Fibroblast of skin of left biceps (primary cell): ENCODE measurements at regions not wholly inside any gene's neighbourhood (a gene's known extent, or its start where the extent isn't known, plus 50 kb on each side); places are given as distances from the start of the nearest gene placed in this dataset.
"Not testable (repeated sequence)": the region's sequence is repeated elsewhere in the genome, so short reads cannot be mapped to it uniquely, and the experiment has no call there.

Experiments
- DNase-seq, 2 experiments: peaks; one replicate each; pipeline ENCODE4 v3.0.0-alpha.2; 2013; ENCODE audit warnings: low read depth in 2 of 2

DNA sequence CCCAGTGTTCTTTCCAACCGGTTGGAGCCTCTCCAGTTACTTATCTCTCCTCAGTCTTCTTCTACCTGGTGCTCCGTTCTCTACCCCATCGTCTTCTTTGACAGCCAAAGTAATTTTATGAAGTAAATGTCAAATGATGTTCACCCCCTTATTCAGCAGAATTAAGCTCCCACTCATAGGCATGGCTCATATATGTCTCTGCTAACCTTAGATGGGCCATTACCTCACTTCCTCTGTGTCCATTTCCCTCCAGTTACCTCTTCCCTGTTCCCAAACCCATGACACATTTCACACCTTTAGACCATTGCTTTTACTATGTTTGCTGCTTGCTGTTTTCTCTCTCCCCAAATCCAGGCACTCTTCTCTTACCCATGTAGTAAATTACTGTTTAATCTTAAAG lies 607.0 kb downstream of the RNF144A start:
- no peak for DNase-seq

- no peak for DNase-seq
These were observed 608.5 kb downstream of the RNF144A start for GRCh38 chr2:7525746-7526145.

GRCh38 chr2:7527165-7527722 lies 610.0 kb downstream of the RNF144A start:
- DNase-seq: no peak

GRCh38 chr2:7530001-7530400 lies 612.8 kb downstream of the RNF144A start:
- DNase-seq: no peak

GRCh38 chr2:7539077-7539476 lies 621.9 kb downstream of the RNF144A start:
- no peak for DNase-seq

- DNase-seq: peak; percentile 82
These were observed 622.5 kb downstream of the RNF144A start for GRCh38 chr2:7539760-7540159.

- no peak for DNase-seq
These were observed 635.8 kb downstream of the RNF144A start for GRCh38 chr2:7552825-7553570.

GRCh38 chr2:7555260-7555659 lies 638.0 kb downstream of the RNF144A start:
- DNase-seq: no peak

DNA sequence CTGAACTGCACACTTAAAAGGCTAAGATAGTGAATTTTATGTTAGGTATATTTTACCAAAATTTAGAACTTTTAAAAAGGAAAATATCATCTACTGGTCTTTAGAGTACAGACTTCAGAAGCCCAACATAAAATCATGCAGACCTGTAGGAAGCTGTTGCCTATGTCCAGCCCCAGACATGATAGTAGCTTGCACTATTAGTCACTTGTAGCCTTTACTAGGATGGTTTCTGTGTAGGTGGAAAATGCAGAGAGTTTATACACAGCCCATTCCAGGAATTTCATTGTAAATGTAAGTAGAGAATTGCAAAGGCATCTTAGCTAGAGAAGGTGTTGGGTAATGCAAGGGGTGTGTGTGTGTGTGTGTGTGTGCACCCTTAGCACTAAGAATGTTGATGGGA lies 640.2 kb downstream of the RNF144A start:
- DNase-seq: no peak

DNA sequence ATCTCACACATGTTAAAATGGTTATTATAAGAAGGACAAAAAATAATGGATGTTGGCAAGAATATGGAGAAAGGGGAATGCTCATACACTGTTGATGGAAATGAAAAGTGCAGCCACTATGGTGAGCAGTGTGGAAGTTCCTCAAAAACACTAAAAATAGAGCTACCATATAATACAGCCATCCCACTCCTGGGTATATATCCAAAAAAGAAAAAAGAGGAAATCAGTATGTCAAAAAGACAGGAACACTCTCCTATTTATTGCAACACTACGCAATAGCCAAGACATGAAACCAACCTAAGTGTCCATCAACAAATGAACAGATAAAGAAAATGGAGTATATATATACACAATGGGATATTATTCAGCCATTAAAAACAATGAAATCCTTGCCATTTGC lies 642.6 kb downstream of the RNF144A start:
- DNase-seq: no peak

DNA sequence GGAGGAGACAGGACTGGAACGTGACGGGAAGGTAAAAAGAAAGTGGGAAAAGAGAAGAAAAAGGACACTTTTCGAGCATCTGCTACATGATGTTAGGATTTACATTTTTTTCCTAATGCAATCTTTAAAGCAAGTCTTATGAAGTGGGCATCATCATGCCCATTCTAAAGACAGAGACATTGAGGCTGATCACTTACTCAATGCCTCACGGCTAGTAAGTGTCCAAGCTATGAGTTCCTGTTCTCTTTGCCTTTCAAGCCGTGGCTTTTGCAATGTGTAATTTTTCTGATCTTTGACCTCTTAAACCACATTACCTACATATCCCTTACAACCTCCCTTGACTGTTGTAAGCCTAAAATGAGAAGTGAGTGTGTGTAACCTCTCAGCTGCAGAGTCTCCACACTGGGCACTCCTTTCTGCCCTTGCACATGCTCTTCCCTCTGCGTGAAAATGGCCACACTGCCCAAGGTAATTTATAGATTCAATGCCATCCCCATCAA lies 649.2 kb downstream of the RNF144A start:
- no peak for DNase-seq

GRCh38 chr2:7567116-7567515 lies 649.9 kb downstream of the RNF144A start:
- DNase-seq: not testable (repeated sequence)

GRCh38 chr2:7567646-7568045 lies 650.4 kb downstream of the RNF144A start:
- DNase-seq: no peak

GRCh38 chr2:7570247-7570646 lies 653.0 kb downstream of the RNF144A start:
- no peak for DNase-seq

DNA sequence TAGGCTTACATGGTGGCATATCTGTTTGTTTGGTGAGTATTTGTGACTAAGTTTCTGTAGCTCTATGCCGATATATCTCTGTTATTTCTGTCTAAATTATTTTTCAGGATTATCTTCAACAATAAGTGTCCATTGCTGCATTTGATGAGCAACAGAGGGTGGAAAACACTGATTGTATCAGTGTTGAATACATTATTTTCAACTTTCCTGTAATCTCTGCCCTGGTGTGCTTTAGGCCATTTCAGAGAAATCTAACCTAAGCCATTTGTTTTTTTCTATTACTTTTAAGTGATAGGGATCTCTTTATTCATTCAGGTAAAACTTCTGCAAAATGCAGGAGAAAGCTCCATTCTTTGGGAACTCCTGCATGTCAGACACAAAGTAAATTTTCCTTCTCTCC lies 654.5 kb downstream of the RNF144A start:
- DNase-seq: no peak

- no peak for DNase-seq
These were observed 655.2 kb downstream of the RNF144A start for GRCh38 chr2:7572450-7572849.

GRCh38 chr2:7573166-7573825 lies 656.1 kb downstream of the RNF144A start:
- no peak for DNase-seq

DNA sequence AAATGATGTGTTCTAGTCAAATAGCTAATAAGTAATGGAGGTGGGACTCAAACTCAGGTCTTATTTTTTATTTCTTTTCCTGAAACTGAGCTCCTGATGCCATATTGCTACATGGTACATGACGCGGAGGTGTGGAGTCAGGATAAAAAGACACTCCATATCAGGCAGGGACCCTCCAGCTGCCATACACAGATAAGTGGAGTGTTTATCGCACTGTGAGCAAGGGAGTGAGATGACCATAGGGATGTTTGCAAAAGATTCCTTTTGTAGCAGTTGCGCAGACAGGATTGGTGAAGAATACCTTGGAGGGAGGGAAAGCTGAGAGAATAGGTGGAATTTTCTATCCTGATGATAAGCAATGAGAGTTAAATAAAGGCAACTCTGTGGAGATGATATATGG lies 657.2 kb downstream of the RNF144A start:
- DNase-seq: no peak

DNA sequence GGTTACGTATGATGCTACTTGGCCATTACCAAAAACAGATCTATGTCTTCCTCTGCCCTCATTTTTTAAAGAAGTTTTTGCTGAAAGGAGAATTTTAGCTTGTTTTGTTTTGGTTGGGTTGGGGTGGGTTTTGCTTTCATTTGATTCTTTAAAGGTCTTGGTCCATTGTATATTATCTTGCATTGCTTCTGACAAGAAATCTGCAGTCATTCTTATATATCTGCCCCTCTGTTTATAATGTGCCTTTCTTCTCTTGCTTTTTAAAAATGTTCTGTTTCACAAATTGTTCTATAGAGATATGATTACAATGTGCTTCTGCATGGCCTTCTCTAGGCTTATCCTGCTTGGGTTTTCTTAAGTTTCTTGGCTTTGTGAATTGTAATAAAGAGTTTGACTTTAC lies 660.6 kb downstream of the RNF144A start:
- DNase-seq: no peak

- no peak for DNase-seq
These were observed 666.8 kb downstream of the RNF144A start for GRCh38 chr2:7584017-7584416.

DNA sequence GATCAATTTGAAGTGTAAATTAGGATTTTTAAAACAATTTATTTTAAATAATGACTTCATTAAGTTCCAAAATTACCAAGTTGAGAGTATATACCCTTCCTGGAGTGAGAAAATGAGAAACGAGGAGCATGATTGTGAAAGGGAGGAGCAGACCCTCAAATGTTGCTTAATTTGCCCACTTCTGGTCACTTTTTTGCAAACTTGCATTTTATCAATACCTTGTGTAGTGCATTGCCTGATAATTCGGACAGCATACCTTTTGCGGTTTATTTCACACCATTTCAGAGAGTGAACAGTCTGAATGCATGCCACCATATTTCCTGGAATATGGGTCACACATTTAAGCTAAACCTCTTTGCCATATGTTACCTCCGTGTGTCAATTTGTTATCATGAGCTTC lies 669.7 kb downstream of the RNF144A start:
- no peak for DNase-seq

DNA sequence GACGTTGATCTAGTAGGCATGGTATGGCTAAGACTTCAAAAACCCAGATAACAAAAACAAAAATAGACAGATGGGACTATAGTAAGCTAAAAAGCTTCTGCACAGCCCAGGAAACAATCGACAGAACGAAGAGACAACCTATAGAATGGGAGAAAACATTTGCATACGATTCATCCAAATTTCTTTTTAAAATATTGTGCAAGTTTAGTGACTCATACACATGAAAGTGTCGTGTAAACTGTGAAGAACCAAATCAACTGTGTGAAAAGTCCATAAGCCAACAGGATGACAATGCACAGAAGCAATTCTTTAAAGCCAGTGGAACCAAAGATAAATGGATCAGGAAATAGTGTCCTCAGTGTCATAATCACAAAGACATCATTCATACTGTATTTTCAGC lies 671.1 kb downstream of the RNF144A start:
- DNase-seq: peak in 1 of 2 experiments; percentile 14

GRCh38 chr2:7592618-7593140 lies 675.5 kb downstream of the RNF144A start:
- DNase-seq: no peak
